MM.1S (cell line): ENCODE measurements at regions not wholly inside any gene's neighbourhood (a gene's known extent, or its start where the extent isn't known, plus 50 kb on each side); places are given as distances from the start of the nearest gene placed in this dataset.

Experiments used
- DNase-seq: peaks from one replicate; pipeline ENCODE4 v3.0.0-alpha.2; 2015
- H2AFZ ChIP-seq: fragments of 300-600 bp; sonication (generic); 2 replicates; pipeline ENCODE4 v1.6.0; 2016; ENCODE audit warnings: antibody characterized with exemption, low read length
- H3F3A ChIP-seq: fragments of 300-600 bp; sonication (generic); 2 replicates; pipeline ENCODE4 v1.6.1; 2016; ENCODE audit warnings: mild to moderate bottlenecking, antibody characterized with exemption, low read length, moderate library complexity, mixed read lengths; ENCODE audit not compliant: insufficient read depth
- H3K27ac ChIP-seq: fragments of 300-600 bp; sonication (generic); 2 replicates; pipeline ENCODE4 v1.5.1; 2016; ENCODE audit warnings: mild to moderate bottlenecking, low read length
- H3K27me3 ChIP-seq: fragments of 300-600 bp; sonication (generic); replicated peaks from 2 replicates; pipeline ENCODE4 v1.6.0; 2016; ENCODE audit warnings: low read length; ENCODE audit not compliant: insufficient read depth
- H3K36me3 ChIP-seq: fragments of 300-600 bp; sonication (generic); replicated peaks from 2 replicates; pipeline ENCODE4 v1.6.1; 2016; ENCODE audit warnings: mild to moderate bottlenecking, low read length, mixed read lengths; ENCODE audit not compliant: insufficient read depth
- H3K4me1 ChIP-seq: fragments of 300-600 bp; sonication (generic); 2 replicates; pipeline ENCODE4 v1.6.1; 2016; ENCODE audit warnings: low read length, mixed read lengths
- H3K4me2 ChIP-seq: fragments of 300-600 bp; sonication (generic); 2 replicates; pipeline ENCODE4 v1.6.0; 2016; ENCODE audit warnings: low read depth, low read length
- H3K4me3 ChIP-seq: fragments of 300-600 bp; sonication (generic); 2 replicates; pipeline ENCODE4 v1.5.1; 2016; ENCODE audit warnings: low read length, mixed read lengths
- H3K79me2 ChIP-seq: fragments of 300-600 bp; sonication (generic); 2 replicates; pipeline ENCODE4 v1.6.1; 2016; ENCODE audit warnings: mixed run types, low read length, mixed read lengths
- H3K9ac ChIP-seq: fragments of 300-600 bp; sonication (generic); 2 replicates; pipeline ENCODE4 v1.6.1; 2016; ENCODE audit warnings: low read length, mixed read lengths
- H3K9me2 ChIP-seq: fragments of 300-600 bp; sonication (generic); replicated peaks from 2 replicates; pipeline ENCODE4 v1.6.1; 2016; ENCODE audit warnings: mild to moderate bottlenecking, low read length, mixed read lengths; ENCODE audit not compliant: insufficient read depth
- H3K9me3 ChIP-seq: fragments of 300-600 bp; sonication (generic); replicated peaks from 2 replicates; pipeline ENCODE4 v1.6.1; 2016; ENCODE audit warnings: mild to moderate bottlenecking, low read length, mixed read lengths; ENCODE audit not compliant: insufficient read depth
- H4K20me1 ChIP-seq: fragments of 300-600 bp; sonication (generic); 2 replicates; pipeline ENCODE4 v1.6.1; 2016; ENCODE audit warnings: mild to moderate bottlenecking, low read length, moderate library complexity, mixed read lengths; ENCODE audit not compliant: insufficient read depth
- CTCF ChIP-seq: fragments of 300-600 bp; sonication (generic); IDR thresholded peaks from 2 replicates; pipeline ENCODE4 v1.5.1; 2016; ENCODE audit warnings: antibody characterized with exemption, low read length, mixed read lengths
- EZH2 ChIP-seq: fragments of 300-600 bp; sonication (generic); optimal IDR thresholded peaks from 2 replicates; pipeline ENCODE3; 2017; ENCODE audit warnings: low read depth, mild to moderate bottlenecking, antibody characterized with exemption, low read length, mixed read lengths
- EZH2phosphoT487 ChIP-seq: fragments of 300-600 bp; sonication (generic); IDR thresholded peaks from 2 replicates; pipeline ENCODE4 v1.6.1; 2018; ENCODE audit warnings: antibody characterized with exemption, low read length

GRCh38 chr1:98267423-98267822 is 346.6 kb upstream of the DPYD start:
- Histone ChIP-seq H3K36me3 (no peaks in the 10 kb centered on the region), H3K27ac (no peak overlapping the region), H4K20me1 (no peaks in the 10 kb centered on the region), H3K4me2 (no peak overlapping the region), H3K9me2 (no peaks in the 10 kb centered on the region), H3K79me2 (no peaks in the 10 kb centered on the region), H2AFZ (no peak overlapping the region), H3K9ac (no peak overlapping the region), H3K9me3 (no peaks in the 10 kb centered on the region), H3F3A (no peaks in the 10 kb centered on the region), H3K27me3 (no peaks in the 10 kb centered on the region), H3K4me1 (no peaks in the 10 kb centered on the region), H3K4me3 (no peak overlapping the region)
- TF ChIP-seq CTCF (no peak), EZH2phosphoT487 (no peak), EZH2 (no peak)
- DNase-seq = no peak

GRCh38 chr1:98264727-98265126 is 343.9 kb upstream of the DPYD start:
- TF ChIP-seq CTCF (no peak), EZH2phosphoT487 (no peak), EZH2 (no peak)
- Histone ChIP-seq H3K27me3 (no peaks in the 10 kb centered on the region), H3K9me3 (no peaks in the 10 kb centered on the region), H3F3A (no peaks in the 10 kb centered on the region), H3K36me3 (no peaks in the 10 kb centered on the region), H3K9me2 (no peaks in the 10 kb centered on the region), H3K4me3 (no peak overlapping the region), H4K20me1 (no peaks in the 10 kb centered on the region), H3K79me2 (no peaks in the 10 kb centered on the region), H3K27ac (no peak overlapping the region), H2AFZ (no peak overlapping the region), H3K9ac (no peak overlapping the region), H3K4me1 (no peaks in the 10 kb centered on the region), H3K4me2 (no peak overlapping the region)
- no peak for DNase-seq

GRCh38 chr1:98260839-98261238 is 340.0 kb upstream of the DPYD start:
- H3K4me3 ChIP-seq = no peak overlapping the region
- no peak overlapping the region for H3K4me2 ChIP-seq
- H3K4me1 ChIP-seq = no peaks in the 10 kb centered on the region
- no peaks in the 10 kb centered on the region for H3F3A ChIP-seq
- H3K27ac ChIP-seq = no peak overlapping the region
- no peak overlapping the region for H2AFZ ChIP-seq
- no peaks in the 10 kb centered on the region for H3K27me3 ChIP-seq
- no peaks in the 10 kb centered on the region for H3K36me3 ChIP-seq
- no peaks in the 10 kb centered on the region for H3K9me2 ChIP-seq
- H3K9ac ChIP-seq = no peak overlapping the region
- TF ChIP-seq EZH2phosphoT487 = no peak
- TF ChIP-seq CTCF = no peak
- TF ChIP-seq EZH2 = no peak
- no peaks in the 10 kb centered on the region for H4K20me1 ChIP-seq
- no peak for DNase-seq
- H3K9me3 ChIP-seq = no peaks in the 10 kb centered on the region
- H3K79me2 ChIP-seq = no peaks in the 10 kb centered on the region
